22Rv1 (cell line): ENCODE measurements at regions not wholly inside any gene's neighbourhood (a gene's known extent, or its start where the extent isn't known, plus 50 kb on each side); places are given as distances from the start of the nearest gene placed in this dataset.

ENCODE experiments used
- CTCF ChIP-seq: fragments of 450-650 bp; IDR thresholded peaks from 2 replicates; pipeline ENCODE4 v1.5.1; 2017; ENCODE audit warnings: mild to moderate bottlenecking
- ZFX ChIP-seq: fragments of 450-650 bp; IDR thresholded peaks from 2 replicates; pipeline ENCODE4 v1.6.1; 2017; ENCODE audit warnings: antibody characterized with exemption, borderline replicate concordance

GRCh38 chr3:161586556-161587235, 90.1 kb downstream of the OTOL1 start:
- TF ChIP-seq CTCF (no peak), ZFX (no peak)
